ENCODE measurements at regions not wholly inside any gene's neighbourhood (a gene's known extent, or its start where the extent isn't known, plus 50 kb on each side); places are given as distances from the start of the nearest gene placed in this dataset.

- no peak for FAIRE-seq
- Histone ChIP-seq H3K4me1 (replicated peaks in 1 of 2; ENCODE audit: control insufficient read depth in 2 of 2, insufficient read depth in 2 of 2, low read length in 2 of 2) (peaks cover 4 to 19% of the 10 kb centered on the region in 2 experiments; a peak in 4 of 5 replicates), H4K20me1 (replicated peaks; ENCODE audit: control insufficient read depth, insufficient read depth, low read length) (no peaks in the 10 kb centered on the region), H3K4me3 (no peak overlapping the region), H2AFZ (ENCODE audit: low read depth, low read length) (no peak overlapping the region), H3K9me1 (ENCODE audit: control insufficient read depth, insufficient read depth, low read length) (no peaks in the 10 kb centered on the region), H3K9ac (ENCODE audit: insufficient read depth in 1 of 2, low read depth in 2 of 2, low read length in 2 of 2) (no peak overlapping the region), H3K79me2 (ENCODE audit: control insufficient read depth, insufficient read depth, low read length) (no peaks in the 10 kb centered on the region), H3K9me3 (replicated peaks; ENCODE audit: control insufficient read depth, insufficient read depth, low read depth, low read length) (no peaks in the 10 kb centered on the region), H3K27ac (ENCODE audit: extremely low read depth, low read depth, low read length) (no peak overlapping the region), H3K27me3 (ENCODE audit: control insufficient read depth in 2 of 2, insufficient read depth in 2 of 2, low read length in 2 of 2) (no peaks in the 10 kb centered on the region), H3K4me2 (ENCODE audit: insufficient read depth, low read length) (no peak overlapping the region), H3K36me3 (ENCODE audit: control insufficient read depth, insufficient read depth, low read length) (no peaks in the 10 kb centered on the region)
- no TSS peak for BruUV-seq (replicated peaks)
- ATAC-seq = no peak
- WGBS (ENCODE audit: insufficient coverage, low coverage, missing lambda C conversion rate) = 63% methylated on average over 5 of the region's 5 CpGs
- TF ChIP-seq ASH1L (IDR thresholded peaks at IDR 0.05; ENCODE audit: borderline replicate concordance, low read depth, partially characterized antibody) (no peak), CREB3L1 (IDR thresholded peaks at IDR 0.05; ENCODE audit: borderline replicate concordance, low read depth) (no peak), HDAC3 (IDR thresholded peaks at IDR 0.05; ENCODE audit: borderline replicate concordance, partially characterized antibody) (no peak), GTF2A2 (tag; IDR thresholded peaks at IDR 0.05) (no peak), CTBP1 (IDR thresholded peaks at IDR 0.05; ENCODE audit: borderline replicate concordance) (peak; percentile 28; the same call in 1 of the 2 replicates), CEBPB (tag; IDR thresholded peaks at IDR 0.05) (peak; percentile 46), CEBPG (CRISPR knock-in tag; IDR thresholded peaks at IDR 0.05) (no peak), CEBPG (tag; conservative IDR thresholded peaks at IDR 0.05 in 1 of 2, IDR thresholded peaks at IDR 0.05 in 1 of 2) (peak; percentile 29 to 38; a peak in 2 of 4 replicates), ESRRA (IDR thresholded peaks at IDR 0.05; ENCODE audit: borderline replicate concordance, low read depth) (0 out of 2 replicates have a peak, but pooled peaks have one; percentile 33)
- TF ChIP-seq, protein P1, sequence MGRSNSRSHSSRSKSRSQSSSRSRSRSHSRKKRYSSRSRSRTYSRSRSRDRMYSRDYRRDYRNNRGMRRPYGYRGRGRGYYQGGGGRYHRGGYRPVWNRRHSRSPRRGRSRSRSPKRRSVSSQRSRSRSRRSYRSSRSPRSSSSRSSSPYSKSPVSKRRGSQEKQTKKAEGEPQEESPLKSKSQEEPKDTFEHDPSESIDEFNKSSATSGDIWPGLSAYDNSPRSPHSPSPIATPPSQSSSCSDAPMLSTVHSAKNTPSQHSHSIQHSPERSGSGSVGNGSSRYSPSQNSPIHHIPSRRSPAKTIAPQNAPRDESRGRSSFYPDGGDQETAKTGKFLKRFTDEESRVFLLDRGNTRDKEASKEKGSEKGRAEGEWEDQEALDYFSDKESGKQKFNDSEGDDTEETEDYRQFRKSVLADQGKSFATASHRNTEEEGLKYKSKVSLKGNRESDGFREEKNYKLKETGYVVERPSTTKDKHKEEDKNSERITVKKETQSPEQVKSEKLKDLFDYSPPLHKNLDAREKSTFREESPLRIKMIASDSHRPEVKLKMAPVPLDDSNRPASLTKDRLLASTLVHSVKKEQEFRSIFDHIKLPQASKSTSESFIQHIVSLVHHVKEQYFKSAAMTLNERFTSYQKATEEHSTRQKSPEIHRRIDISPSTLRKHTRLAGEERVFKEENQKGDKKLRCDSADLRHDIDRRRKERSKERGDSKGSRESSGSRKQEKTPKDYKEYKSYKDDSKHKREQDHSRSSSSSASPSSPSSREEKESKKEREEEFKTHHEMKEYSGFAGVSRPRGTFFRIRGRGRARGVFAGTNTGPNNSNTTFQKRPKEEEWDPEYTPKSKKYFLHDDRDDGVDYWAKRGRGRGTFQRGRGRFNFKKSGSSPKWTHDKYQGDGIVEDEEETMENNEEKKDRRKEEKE (IDR thresholded peaks at IDR 0.05; ENCODE audit: borderline replicate concordance in 1 of 2, control insufficient read depth in 1 of 2, low read depth in 2 of 2, low read length in 1 of 2) = no peak
- in situ Hi-C loops (cut with MboI) = no loop called here
- intact Hi-C loops (cut with micrococcal nuclease) = no loop called here
- no peak for DNase-seq (ENCODE audit: extremely low read depth in 1 of 4, low spot score in 3 of 4)
- ChIA-PET CTCF (ENCODE audit: low intra/inter-chr PET ratio) (no interaction called here), POLR2A (interaction anchor here (1.5 kb wide), 1 partner anchor 11 kb away, joined by 5 read pairs; no protein-coding TSS in a partner anchor)
Observed at GRCh38 chr5:173741729-173742431, 125.4 kb upstream of the BOD1 start.

Data from K562 (cell line).